Body of pancreas (tissue), 4 donors: ENCODE measurements at regions not wholly inside any gene's neighbourhood (a gene's known extent, or its start where the extent isn't known, plus 50 kb on each side); places are given as distances from the start of the nearest gene placed in this dataset.

Source experiments
- ATAC-seq: fragments of 150-250 bp; one replicate; pipeline ENCODE4 v1.9.1; 2016
- DNase-seq, 4 donors: peaks; one replicate each; pipeline ENCODE4 v3.0.0-alpha.2; 2019
- H3K27ac ChIP-seq, 4 donors: fragments of 200-600 bp; sonication (generic); 1 replicate in 3 of 4; 2 replicates in 1 of 4; pipeline versions ENCODE4 v1.5.1 to v1.6.1; 2016 to 2019; ENCODE audit warnings: mild to moderate bottlenecking in 1 of 4, mixed read lengths in 1 of 4, moderate library complexity in 1 of 4
- H3K27me3 ChIP-seq, 2 donors: fragments of 200-600 bp; sonication (generic); one replicate each; pipeline ENCODE4 v1.6.0; 2016; ENCODE audit warnings: mild to moderate bottlenecking in 1 of 2
- H3K36me3 ChIP-seq, 2 donors: fragments of 200-600 bp; sonication (generic); replicated peaks in 1 of 2; 2 replicates each; pipeline ENCODE4 v1.5.1; 2016; ENCODE audit warnings: low read depth in 2 of 2; ENCODE audit not compliant: insufficient read depth in 1 of 2
- H3K4me1 ChIP-seq: fragments of 200-600 bp; sonication (generic); one replicate; pipeline ENCODE4 v1.6.0; 2016
- H3K4me3 ChIP-seq, 2 donors: fragments of 200-600 bp; sonication (generic); 1 replicate in 1 of 2; 2 replicates in 1 of 2; pipeline ENCODE4 v1.5.1; 2016 to 2019
- H3K9me3 ChIP-seq, 3 donors: fragments of 200-600 bp; sonication (generic); 1 replicate in 2 of 3; 2 replicates in 1 of 3; pipeline ENCODE4 v1.5.1; 2016
- CTCF ChIP-seq, 7 experiments: fragments of 450-650 bp in 4 of 7; fragments of 200-600 bp in 3 of 7; sonication (generic) in 3 of 7; IDR thresholded peaks; one replicate each; pipeline ENCODE4 v1.5.1; 2016 to 2019; ENCODE audit warnings: antibody characterized with exemption in 7 of 7
- POLR2A ChIP-seq, 3 donors: fragments of 450-650 bp; IDR thresholded peaks; one replicate each; pipeline ENCODE4 v1.6.1; 2016; ENCODE audit warnings: antibody characterized with exemption in 3 of 3, mild to moderate bottlenecking in 2 of 3
- WGBS, 2 donors: methylation state at CpG; one replicate each; pipeline ENCODE4 v1.1.5; 2017; 5-methylcytosine and 5-hydroxymethylcytosine counted together
- intact Hi-C: fragments of 100-400 bp; cut with DNase I; formaldehyde crosslinking; loops from one replicate; pipeline ENCODE4 v1.15.1; 2023

GRCh38 chr6:95094751-95095663, 482.3 kb upstream of the MANEA start:
- intact Hi-C loops, result no loop called here
- H3K27ac ChIP-seq, result no peak overlapping the region
- no peak for TF ChIP-seq POLR2A (IDR thresholded peaks at IDR 0.05)
- no peak for TF ChIP-seq CTCF (IDR thresholded peaks at IDR 0.05)
- peaks cover 0 to 5% of the 10 kb centered on the region in 2 donors for H3K27me3 ChIP-seq
- ATAC-seq (no peak), DNase-seq (no peak)
- H3K36me3 ChIP-seq, result no peaks in the 10 kb centered on the region
- H3K4me1 ChIP-seq, result no peaks in the 10 kb centered on the region
- WGBS, 2 donors, result 36 to 50% methylated on average over 6 of the region's 6 CpGs
- no peaks in the 10 kb centered on the region for H3K9me3 ChIP-seq
- H3K4me3 ChIP-seq, result no peak overlapping the region

GRCh38 chr6:95095855-95096254, 481.5 kb upstream of the MANEA start:
- no peak for DNase-seq
- intact Hi-C loops, result no loop called here
- 57 to 63% methylated on average over 2 of the region's 2 CpGs for WGBS, 2 donors

GRCh38 chr6:95099410-95099809, 477.9 kb upstream of the MANEA start:
- Histone ChIP-seq H3K36me3 (no peaks in the 10 kb centered on the region), H3K9me3 (no peaks in the 10 kb centered on the region), H3K4me1 (no peaks in the 10 kb centered on the region), H3K4me3 (no peak overlapping the region), H3K27ac (no peak overlapping the region), H3K27me3 (no peaks in the 10 kb centered on the region)
- TF ChIP-seq POLR2A (IDR thresholded peaks at IDR 0.05), result no peak
- no peak for TF ChIP-seq CTCF (IDR thresholded peaks at IDR 0.05)
- DNase-seq (no peak), ATAC-seq (no peak)
- intact Hi-C loops, result no loop called here
- WGBS, 2 donors, result 88 to 89% methylated on average over 1 of the region's 1 CpG

More at GRCh38 chr6:95095855-95096254, 481.5 kb upstream of the MANEA start:
- Histone ChIP-seq H3K4me3 (no peak overlapping the region), H3K36me3 (no peaks in the 10 kb centered on the region), H3K4me1 (no peaks in the 10 kb centered on the region), H3K9me3 (no peaks in the 10 kb centered on the region), H3K27ac (no peak overlapping the region), H3K27me3 (peaks cover 0 to 5% of the 10 kb centered on the region in 2 donors)
- TF ChIP-seq POLR2A (IDR thresholded peaks at IDR 0.05) (no peak), CTCF (IDR thresholded peaks at IDR 0.05) (no peak)
- no peak for ATAC-seq

GRCh38 chr6:95109212-95109611, 468.1 kb upstream of the MANEA start:
- Histone ChIP-seq H3K4me1 (no peaks in the 10 kb centered on the region), H3K4me3 (no peak overlapping the region), H3K27ac (no peak overlapping the region), H3K9me3 (no peaks in the 10 kb centered on the region), H3K27me3 (no peaks in the 10 kb centered on the region), H3K36me3 (no peaks in the 10 kb centered on the region)
- intact Hi-C loops, result no loop called here
- TF ChIP-seq POLR2A (IDR thresholded peaks at IDR 0.05), result no peak
- no peak for TF ChIP-seq CTCF (IDR thresholded peaks at IDR 0.05)
- 31 to 39% methylated on average over 1 of the region's 1 CpG for WGBS, 2 donors
- DNase-seq, result no peak
- ATAC-seq, result no peak

- no peak for DNase-seq
- ATAC-seq, result no peak
- H3K4me3 ChIP-seq, result no peak overlapping the region
- H3K27me3 ChIP-seq, result no peaks in the 10 kb centered on the region
- TF ChIP-seq CTCF (IDR thresholded peaks at IDR 0.05), result no peak
- no peak for TF ChIP-seq POLR2A (IDR thresholded peaks at IDR 0.05)
- 24 to 33% methylated on average over 1 of the region's 1 CpG for WGBS, 2 donors
- no peaks in the 10 kb centered on the region for H3K9me3 ChIP-seq
- intact Hi-C loops, result no loop called here
- H3K36me3 ChIP-seq, result no peaks in the 10 kb centered on the region
- no peaks in the 10 kb centered on the region for H3K4me1 ChIP-seq
- H3K27ac ChIP-seq, result no peak overlapping the region
Measured at GRCh38 chr6:95110767-95111166, 466.6 kb upstream of the MANEA start.
